ENCODE measurements at regions not wholly inside any gene's neighbourhood (a gene's known extent, or its start where the extent isn't known, plus 50 kb on each side); places are given as distances from the start of the nearest gene placed in this dataset.

- Histone ChIP-seq H3K36me3 (replicated peaks; ENCODE audit: low read depth, low read length) (no peaks in the 10 kb centered on the region), H3K79me2 (ENCODE audit: low read length) (no peaks in the 10 kb centered on the region), H3K27me3 (ENCODE audit: low read depth, low read length) (no peaks in the 10 kb centered on the region), H3K27ac (ENCODE audit: low read length) (no peak overlapping the region), H4K20me1 (ENCODE audit: insufficient read depth, low read length) (no peaks in the 10 kb centered on the region), H3K9ac (ENCODE audit: low read length) (no peak overlapping the region), H3K4me2 (ENCODE audit: low read length) (no peak overlapping the region), H3K9me3 (ENCODE audit: insufficient read depth, low read length) (no peaks in the 10 kb centered on the region), H3K4me1 (ENCODE audit: low read length) (peaks cover 5% of the 10 kb centered on the region), H3K4me3 (ENCODE audit: low read length) (no peak overlapping the region), H2AFZ (ENCODE audit: low read depth, low read length) (no peak overlapping the region)
- no peak for TF ChIP-seq EZH2phosphoT487 (IDR thresholded peaks at IDR 0.05; ENCODE audit: low read depth)
- TF ChIP-seq, protein P1, sequence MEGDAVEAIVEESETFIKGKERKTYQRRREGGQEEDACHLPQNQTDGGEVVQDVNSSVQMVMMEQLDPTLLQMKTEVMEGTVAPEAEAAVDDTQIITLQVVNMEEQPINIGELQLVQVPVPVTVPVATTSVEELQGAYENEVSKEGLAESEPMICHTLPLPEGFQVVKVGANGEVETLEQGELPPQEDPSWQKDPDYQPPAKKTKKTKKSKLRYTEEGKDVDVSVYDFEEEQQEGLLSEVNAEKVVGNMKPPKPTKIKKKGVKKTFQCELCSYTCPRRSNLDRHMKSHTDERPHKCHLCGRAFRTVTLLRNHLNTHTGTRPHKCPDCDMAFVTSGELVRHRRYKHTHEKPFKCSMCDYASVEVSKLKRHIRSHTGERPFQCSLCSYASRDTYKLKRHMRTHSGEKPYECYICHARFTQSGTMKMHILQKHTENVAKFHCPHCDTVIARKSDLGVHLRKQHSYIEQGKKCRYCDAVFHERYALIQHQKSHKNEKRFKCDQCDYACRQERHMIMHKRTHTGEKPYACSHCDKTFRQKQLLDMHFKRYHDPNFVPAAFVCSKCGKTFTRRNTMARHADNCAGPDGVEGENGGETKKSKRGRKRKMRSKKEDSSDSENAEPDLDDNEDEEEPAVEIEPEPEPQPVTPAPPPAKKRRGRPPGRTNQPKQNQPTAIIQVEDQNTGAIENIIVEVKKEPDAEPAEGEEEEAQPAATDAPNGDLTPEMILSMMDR (IDR thresholded peaks at IDR 0.05; ENCODE audit: low read depth, low read length): no peak
Observed at GRCh38 chrX:114390251-114390796, 193.6 kb upstream of the HTR2C start.

All from OCI-LY3 (cell line).